ES-I3 (cell line): ENCODE measurements at regions not wholly inside any gene's neighbourhood (a gene's known extent, or its start where the extent isn't known, plus 50 kb on each side); places are given as distances from the start of the nearest gene placed in this dataset.
"Not testable (repeated sequence)": the region's sequence is repeated elsewhere in the genome, so short reads cannot be mapped to it uniquely, and the experiment has no call there.

Source experiments
- H3K36me3 ChIP-seq: 2 replicates; pipeline ENCODE4 v1.6.1; 2013; ENCODE audit warnings: mild to moderate bottlenecking, low read length, control low read depth, moderate library complexity; ENCODE audit not compliant: insufficient read depth
- H3K4me1 ChIP-seq: 2 replicates; pipeline ENCODE4 v1.6.1; 2013; ENCODE audit warnings: mild to moderate bottlenecking, control low read depth, low read length; ENCODE audit not compliant: insufficient read depth
- H3K9ac ChIP-seq: 2 replicates; pipeline ENCODE4 v1.6.1; 2013; ENCODE audit warnings: low read depth, mild to moderate bottlenecking, low read length, moderate library complexity
- H3K9me3 ChIP-seq: 2 replicates; pipeline ENCODE4 v1.6.1; 2013; ENCODE audit warnings: mild to moderate bottlenecking, low read length, moderate library complexity; ENCODE audit not compliant: control insufficient read depth, insufficient read depth

DNA sequence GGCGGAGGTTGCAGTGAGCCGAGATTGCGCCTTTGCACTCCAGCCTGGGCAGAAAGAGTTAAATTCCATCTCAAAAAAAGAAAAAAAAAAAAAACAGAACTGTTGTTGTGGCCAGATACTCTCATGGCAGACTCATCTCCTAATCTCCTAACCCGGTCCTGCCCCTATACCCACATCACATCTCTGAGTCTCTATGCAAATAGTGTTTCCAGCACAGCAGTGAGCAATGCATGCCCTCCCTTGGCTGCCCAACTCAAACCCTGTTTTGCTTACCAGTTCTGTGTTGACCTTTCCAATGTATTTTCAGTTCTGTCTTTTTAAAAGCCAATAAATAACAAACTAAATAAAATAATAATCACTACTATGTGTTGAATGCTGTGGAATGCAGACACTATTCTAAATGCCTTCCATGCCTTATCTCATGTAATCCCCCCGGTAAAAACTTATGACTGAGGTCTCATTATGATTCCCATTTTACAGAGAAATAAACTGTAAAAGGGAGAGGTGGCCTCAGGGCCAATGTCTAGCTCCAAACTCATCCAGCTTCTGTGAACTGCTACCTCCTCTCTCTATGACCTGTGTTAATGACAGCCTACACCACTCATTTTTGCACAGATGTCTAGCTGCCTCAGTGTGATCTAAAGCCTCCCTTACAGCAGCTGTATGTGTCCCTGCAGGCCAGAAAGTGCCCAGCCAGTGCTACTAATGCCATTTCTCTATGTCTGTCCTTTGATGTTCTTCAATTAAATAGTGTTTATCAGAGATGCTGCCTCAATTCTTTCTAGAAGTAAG is 289.8 kb downstream of the HS3ST3B1 start:
- H3K9me3 ChIP-seq: no peaks in the 10 kb centered on the region
- H3K4me1 ChIP-seq: no peaks in the 10 kb centered on the region
- H3K9ac ChIP-seq: no peak overlapping the region
- no peaks in the 10 kb centered on the region for H3K36me3 ChIP-seq

DNA sequence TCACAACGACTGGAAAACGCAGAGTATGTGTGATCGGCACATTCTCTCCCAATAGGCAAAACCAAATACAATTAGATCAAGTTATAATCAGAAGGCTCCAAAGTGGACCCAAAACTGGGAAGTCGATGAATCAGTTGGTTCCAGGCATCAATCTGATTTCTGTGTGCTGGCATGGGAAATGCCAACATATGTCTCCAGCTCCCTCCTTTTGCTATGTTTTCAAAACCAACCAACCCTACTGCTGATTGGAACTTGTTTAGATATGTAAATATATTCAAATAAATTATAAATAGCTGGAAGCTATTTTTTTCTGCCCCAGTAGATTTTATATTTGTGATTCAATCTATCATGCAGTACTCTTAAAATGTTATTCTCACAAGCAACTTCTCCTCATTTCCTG is 284.2 kb downstream of the HS3ST3B1 start:
- Histone ChIP-seq H3K36me3 (no peaks in the 10 kb centered on the region), H3K4me1 (no peaks in the 10 kb centered on the region), H3K9me3 (no peaks in the 10 kb centered on the region), H3K9ac (no peak overlapping the region)

DNA sequence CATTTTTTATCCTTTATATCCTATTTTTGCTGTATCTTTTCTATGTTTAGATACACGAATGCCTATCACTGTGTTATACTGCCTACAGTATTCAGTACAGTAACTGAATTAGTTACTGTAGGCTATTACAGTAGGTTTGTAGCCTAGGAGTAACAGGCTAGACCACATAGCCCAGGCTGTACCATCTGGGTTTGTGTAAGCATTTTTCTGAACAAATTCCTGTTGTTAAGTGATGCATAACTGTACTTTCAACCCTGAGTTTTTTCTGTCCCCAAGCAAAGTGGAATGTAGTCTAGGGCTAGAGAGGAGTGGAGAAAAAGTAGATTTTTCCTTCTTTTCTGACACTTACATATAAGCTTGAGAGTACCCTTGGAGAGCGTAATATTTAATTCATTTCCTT is 282.1 kb downstream of the HS3ST3B1 start:
- H3K36me3 ChIP-seq: no peaks in the 10 kb centered on the region
- no peaks in the 10 kb centered on the region for H3K4me1 ChIP-seq
- H3K9me3 ChIP-seq: no peaks in the 10 kb centered on the region
- H3K9ac ChIP-seq: no peak overlapping the region

DNA sequence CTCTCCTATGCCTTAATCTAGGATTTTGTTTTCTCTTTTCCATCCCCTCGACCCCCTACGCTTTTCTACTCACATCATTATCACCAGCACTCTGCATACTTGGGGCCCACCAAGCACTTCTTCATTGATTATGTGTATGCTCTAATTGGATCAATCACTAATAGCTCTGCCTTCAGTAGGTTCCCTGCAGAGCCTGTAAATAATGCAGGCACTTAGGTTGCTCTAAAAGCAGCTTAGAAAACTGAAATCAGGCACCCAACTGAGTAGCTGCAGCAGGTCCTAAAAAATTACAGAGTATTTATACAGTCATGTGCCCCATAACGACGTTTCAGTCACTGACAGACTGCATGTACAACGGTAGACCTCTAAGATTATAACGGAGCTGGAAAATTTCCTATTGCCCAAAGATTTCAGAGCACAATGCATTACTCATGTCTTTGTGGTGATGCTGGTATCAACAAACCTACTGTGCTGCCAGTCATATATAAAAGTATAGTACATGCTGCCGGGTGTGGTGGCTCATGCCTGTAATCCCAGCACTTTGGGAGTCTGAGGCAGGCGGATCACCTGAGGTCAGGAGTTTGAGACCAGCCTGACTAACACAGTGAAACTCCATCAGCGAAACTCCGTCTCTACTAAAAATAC is 280.4 kb downstream of the HS3ST3B1 start:
- H3K4me1 ChIP-seq: no peaks in the 10 kb centered on the region
- H3K9me3 ChIP-seq: no peaks in the 10 kb centered on the region
- H3K36me3 ChIP-seq: no peaks in the 10 kb centered on the region
- H3K9ac ChIP-seq: no peak overlapping the region

DNA sequence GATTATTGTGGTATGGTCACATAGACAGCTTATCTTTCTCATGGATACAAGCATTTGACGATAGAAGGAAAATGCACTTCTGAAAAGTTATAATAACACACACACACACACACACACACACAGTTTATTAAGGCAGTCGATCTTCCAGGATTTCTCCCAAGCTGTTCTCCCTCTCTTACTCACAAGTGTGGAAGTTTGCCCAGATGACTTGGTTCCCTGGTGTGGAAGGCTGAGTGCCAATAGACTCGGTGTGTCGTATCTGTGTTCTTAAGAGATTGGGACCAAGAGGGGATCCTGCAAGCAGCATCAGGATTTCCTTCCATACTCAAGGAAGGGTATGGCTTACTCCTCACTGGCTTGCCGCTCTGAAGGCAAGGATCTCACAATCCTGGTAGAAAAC is 279.6 kb downstream of the HS3ST3B1 start:
- Histone ChIP-seq H3K9ac (no peak overlapping the region), H3K4me1 (no peaks in the 10 kb centered on the region)

DNA sequence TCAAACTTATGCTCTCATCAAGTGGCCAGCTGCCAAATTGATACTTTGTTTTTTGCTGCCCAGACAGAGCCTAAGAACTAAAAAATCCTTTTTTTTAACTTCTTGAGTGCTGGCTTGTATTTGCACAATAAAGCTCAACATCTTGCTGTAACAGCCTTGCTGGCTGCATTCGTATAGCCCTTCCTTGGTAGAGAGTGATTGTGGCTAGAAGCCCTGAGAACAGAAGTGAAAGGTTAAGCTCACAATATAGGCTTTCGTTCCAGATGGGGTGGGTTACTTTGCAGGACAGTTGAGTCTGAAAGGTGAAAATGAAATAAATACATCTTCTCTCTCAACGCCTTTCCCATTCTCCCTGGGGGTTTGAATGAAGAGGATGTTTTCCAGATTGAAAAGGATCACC is 278.8 kb downstream of the HS3ST3B1 start:
- Histone ChIP-seq H3K4me1 (no peaks in the 10 kb centered on the region), H3K9ac (no peak overlapping the region), H3K9me3 (no peaks in the 10 kb centered on the region), H3K36me3 (no peaks in the 10 kb centered on the region)

More for the DNA sequence above, 279.6 kb downstream of the HS3ST3B1 start:
- Histone ChIP-seq H3K9me3 (no peaks in the 10 kb centered on the region), H3K36me3 (no peaks in the 10 kb centered on the region)

DNA sequence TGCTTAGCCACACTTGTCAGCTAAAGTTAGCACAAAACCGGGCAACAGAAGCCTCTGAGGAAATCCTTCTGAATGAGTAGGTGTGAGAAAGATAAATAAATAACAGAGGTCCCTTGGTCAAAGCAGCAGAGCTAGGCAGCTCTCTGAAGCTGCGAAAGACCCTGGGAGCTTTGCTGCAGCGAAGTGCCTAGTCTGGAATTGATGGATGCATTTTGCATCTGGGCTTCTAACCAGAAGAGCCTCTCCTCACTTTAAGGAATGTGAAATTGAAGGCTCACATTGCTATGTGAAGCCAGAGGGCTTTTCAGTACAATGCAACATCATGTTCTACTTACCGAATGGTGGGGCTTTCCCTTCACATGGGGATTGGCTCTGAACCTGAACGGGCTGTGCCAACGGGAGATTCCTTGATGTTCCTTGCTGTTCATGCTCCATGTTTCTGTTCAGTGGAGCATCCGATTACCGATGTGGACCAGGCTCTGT is 274.6 kb downstream of the HS3ST3B1 start:
- H3K9me3 ChIP-seq: no peaks in the 10 kb centered on the region; the same call in 1 of the 2 replicates
- no peak overlapping the region for H3K9ac ChIP-seq
- no peaks in the 10 kb centered on the region for H3K4me1 ChIP-seq
- no peaks in the 10 kb centered on the region for H3K36me3 ChIP-seq

DNA sequence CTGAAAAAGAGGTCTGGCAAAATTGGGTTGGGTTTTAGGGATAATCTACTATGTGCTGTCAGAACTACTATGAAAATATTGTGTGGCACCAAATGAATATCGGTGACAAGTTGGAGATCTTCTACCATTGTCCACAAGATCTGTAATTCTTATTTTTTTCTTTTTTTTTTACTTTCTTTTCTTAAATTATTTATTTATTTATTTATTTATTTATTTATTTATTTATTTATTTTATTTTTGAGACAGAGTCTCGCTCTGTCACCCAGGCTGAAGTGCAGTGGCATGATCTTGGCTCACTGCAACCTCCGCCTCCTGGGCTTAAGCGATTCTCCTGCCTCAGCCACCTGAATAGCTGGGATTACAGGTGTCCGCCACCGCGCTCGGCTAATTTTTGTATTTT is 259.4 kb downstream of the HS3ST3B1 start:
- H3K9ac ChIP-seq, H3K9me3 ChIP-seq, H3K4me1 ChIP-seq, H3K36me3 ChIP-seq: not testable (repeated sequence)

DNA sequence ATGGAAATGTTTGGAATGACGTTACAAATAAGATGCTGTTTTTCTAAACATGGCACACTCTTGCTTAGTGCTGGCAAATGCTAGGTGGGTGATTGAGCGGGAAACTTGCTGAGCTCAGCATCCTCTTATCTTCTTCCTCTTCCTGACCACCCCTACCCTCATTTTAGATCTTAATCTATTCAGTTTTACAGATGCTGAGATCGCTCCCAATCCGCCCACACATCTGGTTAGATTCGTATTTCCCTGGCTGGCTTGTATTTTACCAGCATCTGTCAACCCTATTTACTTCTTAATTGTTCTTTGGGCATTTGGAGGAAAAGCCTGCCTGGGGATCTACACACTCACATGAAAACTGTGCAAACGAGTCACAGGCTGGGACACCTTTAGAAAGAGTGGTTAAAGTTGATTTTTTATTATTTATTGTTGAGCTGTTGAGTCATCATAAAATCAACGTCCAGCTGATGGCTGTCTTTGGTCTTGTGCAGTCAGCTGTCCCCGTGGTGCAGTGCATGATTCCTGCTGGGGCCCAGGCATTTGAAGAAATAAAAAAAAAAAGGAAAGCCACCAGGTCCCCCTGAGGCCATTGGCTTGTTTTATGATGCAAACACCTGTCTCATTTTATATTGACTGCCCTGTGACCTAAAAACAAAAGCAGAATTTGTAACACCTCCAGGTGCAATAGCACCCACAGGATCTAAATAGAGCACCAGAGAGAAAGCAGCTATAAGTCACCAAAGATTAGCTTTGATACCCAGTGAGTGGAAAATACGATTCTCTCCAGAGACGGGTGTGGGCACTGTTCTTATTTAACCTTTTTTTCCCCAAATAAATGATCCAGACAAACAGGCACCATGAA is 258.6 kb downstream of the HS3ST3B1 start:
- Histone ChIP-seq H3K9ac (no peak overlapping the region), H3K4me1 (peaks cover 4% of the 10 kb centered on the region; the same call in 1 of the 2 replicates), H3K36me3 (no peaks in the 10 kb centered on the region), H3K9me3 (no peaks in the 10 kb centered on the region)

DNA sequence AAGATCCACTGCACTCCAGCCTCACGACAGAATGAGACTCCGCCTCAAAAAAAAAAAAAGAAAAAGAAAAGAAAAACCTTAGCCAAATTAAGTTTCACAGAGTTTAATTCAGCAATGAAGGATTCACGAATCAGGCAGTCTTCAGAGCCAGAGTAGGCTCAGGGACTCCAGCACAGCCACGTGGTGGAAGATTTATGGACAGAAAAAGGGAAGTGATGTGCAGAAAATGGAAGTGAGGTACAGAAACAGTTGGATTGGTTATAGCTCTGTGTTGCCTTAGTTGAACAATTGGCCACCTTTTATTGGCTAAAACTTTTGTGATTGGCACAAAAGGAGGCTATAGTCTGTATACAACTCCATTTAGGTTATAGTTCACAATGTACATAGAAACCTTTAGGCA is 256.6 kb downstream of the HS3ST3B1 start:
- H3K36me3 ChIP-seq: no peaks in the 10 kb centered on the region
- H3K9ac ChIP-seq: no peak overlapping the region
- H3K4me1 ChIP-seq: peaks cover 4% of the 10 kb centered on the region; the same call in 1 of the 2 replicates
- H3K9me3 ChIP-seq: no peaks in the 10 kb centered on the region

DNA sequence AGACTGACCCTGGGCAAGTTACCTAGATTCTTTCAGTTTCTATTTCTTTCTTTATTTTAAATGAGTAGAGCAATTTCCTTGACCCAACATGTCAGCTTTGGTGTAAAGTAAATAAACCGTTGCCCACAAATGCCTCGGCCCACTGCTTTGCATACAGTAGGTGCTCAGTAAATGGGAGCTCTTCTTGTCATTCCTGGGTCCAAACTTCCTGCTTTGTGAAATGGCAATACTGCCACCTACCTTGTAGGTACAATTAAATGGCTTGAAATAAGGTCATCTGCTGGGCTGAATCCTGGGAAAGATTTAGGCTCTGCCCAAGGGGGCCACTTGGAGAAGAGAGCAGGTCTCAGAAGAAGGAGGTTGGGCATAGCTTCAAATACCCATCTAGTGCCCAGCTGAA is 253.0 kb downstream of the HS3ST3B1 start:
- H3K9ac ChIP-seq: no peak overlapping the region
- H3K9me3 ChIP-seq: no peaks in the 10 kb centered on the region
- H3K36me3 ChIP-seq: no peaks in the 10 kb centered on the region
- H3K4me1 ChIP-seq: peaks cover 2% of the 10 kb centered on the region; the same call in 1 of the 2 replicates

DNA sequence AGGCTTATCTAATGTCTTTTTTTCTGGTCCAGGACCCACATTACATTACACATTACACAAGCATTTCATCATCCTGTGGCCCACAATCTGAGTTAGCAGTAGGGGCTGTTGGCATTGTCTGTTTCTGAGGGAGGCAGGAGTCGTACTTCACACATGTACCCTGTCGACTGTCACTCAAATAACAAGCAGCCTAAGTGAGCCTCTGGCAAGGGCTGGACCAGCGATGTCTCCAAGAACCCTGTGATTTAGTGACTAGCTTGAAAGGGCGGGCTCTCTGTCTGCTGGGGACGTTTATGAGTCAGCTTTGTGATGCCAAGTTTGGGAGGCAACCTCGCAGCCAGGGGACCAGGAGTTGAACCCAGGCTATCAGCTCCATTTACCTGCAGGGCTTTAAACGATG is 251.4 kb downstream of the HS3ST3B1 start:
- no peaks in the 10 kb centered on the region for H3K36me3 ChIP-seq
- H3K4me1 ChIP-seq: 0 out of 2 replicates have a peak, but pooled peaks cover 2% of the 10 kb centered on the region
- no peaks in the 10 kb centered on the region for H3K9me3 ChIP-seq
- no peak overlapping the region for H3K9ac ChIP-seq

DNA sequence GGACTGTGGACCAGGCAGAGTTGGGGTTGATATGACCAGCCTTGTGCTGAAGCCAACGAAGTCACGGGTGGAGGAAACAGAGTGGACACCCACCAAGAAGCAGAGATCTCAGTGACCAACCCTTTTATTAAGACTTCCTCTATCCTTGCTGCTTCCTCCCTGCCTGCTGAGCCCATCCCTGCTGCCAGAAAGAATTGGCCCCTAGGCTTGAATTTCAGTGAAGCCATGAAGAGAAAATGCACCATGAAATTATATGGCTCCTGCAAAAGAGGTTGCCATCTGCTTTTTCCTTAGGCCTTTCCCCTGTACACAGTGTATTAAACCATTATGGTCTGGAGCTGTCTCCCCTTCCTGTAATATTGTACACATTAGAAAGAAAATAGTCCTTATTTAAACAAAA is 246.7 kb downstream of the HS3ST3B1 start:
- H3K4me1 ChIP-seq: 0 out of 2 replicates have a peak, but pooled peaks cover 2% of the 10 kb centered on the region
- no peaks in the 10 kb centered on the region for H3K9me3 ChIP-seq
- H3K9ac ChIP-seq: no peak overlapping the region
- no peaks in the 10 kb centered on the region for H3K36me3 ChIP-seq

DNA sequence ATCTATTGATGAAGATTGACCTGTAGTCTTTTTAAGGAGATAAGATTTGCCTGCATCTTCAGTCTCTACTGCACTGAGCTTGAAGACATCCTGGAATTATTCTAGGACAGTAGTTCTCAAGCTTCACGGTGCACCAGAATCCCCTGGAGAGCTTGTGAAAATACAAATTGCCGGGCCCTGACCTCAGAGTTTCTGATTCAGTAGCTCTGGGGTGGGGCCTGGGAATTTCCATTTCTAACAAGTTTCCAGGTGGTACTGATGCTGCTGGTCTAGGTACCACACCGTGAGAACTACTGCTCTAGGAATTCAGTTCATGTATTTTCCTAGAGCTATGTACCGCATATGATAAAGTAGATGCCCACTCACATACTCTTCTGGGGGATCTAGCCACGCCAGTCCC is 246.1 kb downstream of the HS3ST3B1 start:
- H3K9ac ChIP-seq: no peak overlapping the region
- no peaks in the 10 kb centered on the region for H3K36me3 ChIP-seq
- H3K4me1 ChIP-seq: no peaks in the 10 kb centered on the region
- H3K9me3 ChIP-seq: no peaks in the 10 kb centered on the region
